ENCODE measurements at regions not wholly inside any gene's neighbourhood (a gene's known extent, or its start where the extent isn't known, plus 50 kb on each side); places are given as distances from the start of the nearest gene placed in this dataset.

GRCh38 chr3:194930377-194931204 lies 244.9 kb downstream of the FAM43A start:
- no peak for TF ChIP-seq CTCF (IDR thresholded peaks at IDR 0.05; ENCODE audit: borderline replicate concordance, extremely low read depth, low read length, poor library complexity, severe bottlenecking)
- no peak for TF ChIP-seq EZH2 (IDR thresholded peaks at IDR 0.05; ENCODE audit: borderline replicate concordance, low read depth, low read length, severe bottlenecking)
